Esophagus muscularis mucosa (tissue), 3 donors: ENCODE measurements at regions not wholly inside any gene's neighbourhood (a gene's known extent, or its start where the extent isn't known, plus 50 kb on each side); places are given as distances from the start of the nearest gene placed in this dataset.

Source experiments
- POLR2A ChIP-seq: fragments of 450-650 bp; IDR thresholded peaks from one replicate; pipeline ENCODE4 v1.6.1; 2017; ENCODE audit warnings: antibody characterized with exemption, moderate library complexity, mild to moderate bottlenecking, low read depth
- TF ChIP-seq, protein P1 (sequence below), 3 experiments: fragments of 200-600 bp in 2 of 3; fragments of 450-650 bp in 1 of 3; sonication (generic) in 2 of 3; IDR thresholded peaks; one replicate each; pipeline ENCODE4 v1.5.1; 2017 to 2019; ENCODE audit warnings: antibody characterized with exemption in 3 of 3, mild to moderate bottlenecking in 2 of 3, moderate library complexity in 1 of 3

DNA sequence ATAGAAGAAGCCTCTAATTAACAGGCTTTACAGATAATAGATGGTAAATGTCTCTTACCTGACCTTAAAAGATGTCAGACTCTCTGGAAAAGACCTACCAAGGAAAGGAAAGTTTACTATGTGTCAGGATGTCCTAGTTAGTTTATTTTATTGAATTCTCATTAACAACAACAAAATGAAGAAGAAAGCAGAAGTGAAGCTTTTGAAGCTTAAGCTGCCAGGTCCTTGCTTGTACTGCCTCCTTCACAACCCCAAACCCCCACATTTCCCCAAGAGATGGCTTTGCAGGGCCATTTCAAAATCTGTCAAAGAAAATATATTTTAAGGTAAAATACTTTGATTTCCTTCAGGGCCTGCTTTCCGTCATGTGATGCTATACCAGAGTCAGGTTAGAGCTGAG, 798.4 kb downstream of the TUSC7 start:
- TF ChIP-seq, protein P1, sequence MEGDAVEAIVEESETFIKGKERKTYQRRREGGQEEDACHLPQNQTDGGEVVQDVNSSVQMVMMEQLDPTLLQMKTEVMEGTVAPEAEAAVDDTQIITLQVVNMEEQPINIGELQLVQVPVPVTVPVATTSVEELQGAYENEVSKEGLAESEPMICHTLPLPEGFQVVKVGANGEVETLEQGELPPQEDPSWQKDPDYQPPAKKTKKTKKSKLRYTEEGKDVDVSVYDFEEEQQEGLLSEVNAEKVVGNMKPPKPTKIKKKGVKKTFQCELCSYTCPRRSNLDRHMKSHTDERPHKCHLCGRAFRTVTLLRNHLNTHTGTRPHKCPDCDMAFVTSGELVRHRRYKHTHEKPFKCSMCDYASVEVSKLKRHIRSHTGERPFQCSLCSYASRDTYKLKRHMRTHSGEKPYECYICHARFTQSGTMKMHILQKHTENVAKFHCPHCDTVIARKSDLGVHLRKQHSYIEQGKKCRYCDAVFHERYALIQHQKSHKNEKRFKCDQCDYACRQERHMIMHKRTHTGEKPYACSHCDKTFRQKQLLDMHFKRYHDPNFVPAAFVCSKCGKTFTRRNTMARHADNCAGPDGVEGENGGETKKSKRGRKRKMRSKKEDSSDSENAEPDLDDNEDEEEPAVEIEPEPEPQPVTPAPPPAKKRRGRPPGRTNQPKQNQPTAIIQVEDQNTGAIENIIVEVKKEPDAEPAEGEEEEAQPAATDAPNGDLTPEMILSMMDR (IDR thresholded peaks at IDR 0.05): no peak
- TF ChIP-seq POLR2A: no peak
